Activated T-helper 1 cell treated with anti-CD3 and anti-CD28 coated beads, Interleukin-12 subunit alpha, Interleukin-12 subunit beta, Interleukin-2, Interleukin-4 antibody, amounts not matched to agents 30 ng/mL and 10 ng/mL and 1 ng/mL, durations not matched to agents 14 hours and 24 hours and 36 hours (primary cell): ENCODE measurements at regions not wholly inside any gene's neighbourhood (a gene's known extent, or its start where the extent isn't known, plus 50 kb on each side); places are given as distances from the start of the nearest gene placed in this dataset.

Experiments used
- DNase-seq: peaks from one replicate; pipeline ENCODE4 v3.0.0; 2021; ENCODE audit warnings: low spot score
- H3K27ac Mint-ChIP-seq: one replicate; pipeline ENCODE4 v1.8.0; 2021; ENCODE audit warnings: mild to moderate bottlenecking, mixed read lengths
- H3K27me3 Mint-ChIP-seq: one replicate; pipeline ENCODE4 v1.8.0; 2022; ENCODE audit warnings: mild to moderate bottlenecking, moderate library complexity, mixed read lengths; ENCODE audit not compliant: insufficient read depth
- H3K36me3 Mint-ChIP-seq: one replicate; pipeline ENCODE4 v1.8.0; 2021; ENCODE audit warnings: low read depth, mixed read lengths
- H3K4me1 Mint-ChIP-seq: one replicate; pipeline ENCODE4 v1.8.0; 2021; ENCODE audit warnings: low read depth, mixed read lengths
- H3K4me3 Mint-ChIP-seq: one replicate; pipeline ENCODE4 v1.8.0; 2021; ENCODE audit warnings: mild to moderate bottlenecking, moderate library complexity, mixed read lengths
- H3K9me3 Mint-ChIP-seq: one replicate; pipeline ENCODE4 v1.8.0; 2021; ENCODE audit warnings: mixed read lengths
- intact Hi-C: fragments of 100-400 bp; cut with micrococcal nuclease; formaldehyde crosslinking; loops from one replicate; pipeline ENCODE4 v1.15.1; 2024

- Mint-ChIP-seq H3K27ac (no peak overlapping the region), H3K9me3 (no peaks in the 10 kb centered on the region), H3K36me3 (no peaks in the 10 kb centered on the region), H3K27me3 (peaks cover 2% of the 10 kb centered on the region), H3K4me1 (no peaks in the 10 kb centered on the region), H3K4me3 (no peak overlapping the region)
- intact Hi-C loops = no loop called here
- no peak for DNase-seq
Observed at GRCh38 chr1:193676996-193677549, 490.7 kb upstream of the B3GALT2 start.

DNA sequence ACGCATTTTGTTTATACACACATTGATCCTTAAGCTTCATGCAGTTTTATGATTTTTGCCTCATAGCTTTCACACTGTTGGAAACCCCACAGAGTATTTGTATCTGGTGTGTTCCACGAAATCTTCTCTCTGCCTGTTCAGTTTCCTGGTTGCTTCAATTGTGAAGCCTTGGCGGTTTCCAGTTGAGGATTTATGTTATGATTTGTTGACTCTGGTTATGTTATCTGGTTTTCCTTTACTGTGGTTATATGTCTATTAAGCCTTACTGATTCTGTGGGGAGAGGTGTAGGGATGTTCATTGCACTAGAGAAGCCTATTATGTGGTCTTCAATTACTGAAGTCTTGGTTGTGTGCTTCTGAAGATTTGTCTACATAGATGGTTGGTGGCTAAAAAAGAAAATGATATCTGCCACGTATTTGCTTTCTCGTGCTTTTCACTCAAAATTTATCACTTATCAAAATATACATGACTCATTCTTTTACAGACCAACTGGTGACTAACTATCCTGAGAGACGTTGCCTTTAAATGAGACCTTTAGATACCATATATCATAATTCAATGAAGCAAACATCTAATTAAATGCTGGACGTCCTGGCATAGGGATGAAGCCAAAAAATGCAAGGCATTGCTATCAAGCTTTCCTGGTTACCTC, 488.0 kb upstream of the B3GALT2 start:
- H3K27me3 Mint-ChIP-seq = peaks cover 5% of the 10 kb centered on the region
- H3K9me3 Mint-ChIP-seq = peaks cover 5% of the 10 kb centered on the region
- no peak for DNase-seq
- no peaks in the 10 kb centered on the region for H3K4me1 Mint-ChIP-seq
- intact Hi-C loops = no loop called here
- H3K4me3 Mint-ChIP-seq = no peak overlapping the region
- no peaks in the 10 kb centered on the region for H3K36me3 Mint-ChIP-seq
- H3K27ac Mint-ChIP-seq = no peak overlapping the region

GRCh38 chr1:193666485-193667083, 480.2 kb upstream of the B3GALT2 start:
- no peak for DNase-seq
- H3K27me3 Mint-ChIP-seq = peaks cover 3% of the 10 kb centered on the region
- no peak overlapping the region for H3K4me3 Mint-ChIP-seq
- no peak overlapping the region for H3K27ac Mint-ChIP-seq
- intact Hi-C loops = no loop called here
- H3K9me3 Mint-ChIP-seq = peaks cover 13% of the 10 kb centered on the region
- H3K36me3 Mint-ChIP-seq = no peaks in the 10 kb centered on the region
- no peaks in the 10 kb centered on the region for H3K4me1 Mint-ChIP-seq

DNA sequence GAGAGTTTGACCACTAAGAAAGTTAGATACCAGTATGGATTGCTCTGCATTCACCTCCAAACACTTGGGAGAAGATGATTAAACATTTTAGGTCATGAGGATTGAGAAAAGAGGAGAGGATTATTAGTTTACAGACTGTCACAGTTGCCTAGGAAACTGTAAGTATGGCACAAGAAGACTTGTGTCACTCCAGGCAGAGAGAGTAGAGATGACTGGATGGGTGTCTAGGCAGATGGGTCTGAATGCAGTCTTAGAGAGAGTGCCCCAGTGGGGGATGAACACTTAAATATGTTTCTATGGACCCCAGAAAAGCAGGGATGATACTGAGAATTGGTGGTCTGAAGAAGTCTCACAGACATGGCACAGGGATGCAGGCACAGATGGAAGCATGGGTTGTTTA, 477.6 kb upstream of the B3GALT2 start:
- DNase-seq = no peak
- Mint-ChIP-seq H3K4me1 (no peaks in the 10 kb centered on the region), H3K4me3 (no peak overlapping the region), H3K27ac (no peak overlapping the region), H3K9me3 (peaks cover 11% of the 10 kb centered on the region), H3K27me3 (no peaks in the 10 kb centered on the region), H3K36me3 (no peaks in the 10 kb centered on the region)
- intact Hi-C loops = no loop called here

GRCh38 chr1:193662030-193662429, 475.6 kb upstream of the B3GALT2 start:
- intact Hi-C loops = no loop called here
- H3K27me3 Mint-ChIP-seq = no peaks in the 10 kb centered on the region
- H3K4me3 Mint-ChIP-seq = no peak overlapping the region
- H3K4me1 Mint-ChIP-seq = no peaks in the 10 kb centered on the region
- H3K27ac Mint-ChIP-seq = no peak overlapping the region
- H3K9me3 Mint-ChIP-seq = peaks cover 7% of the 10 kb centered on the region
- H3K36me3 Mint-ChIP-seq = no peaks in the 10 kb centered on the region
- DNase-seq = no peak

- Mint-ChIP-seq H3K9me3 (peaks cover 12% of the 10 kb centered on the region), H3K36me3 (no peaks in the 10 kb centered on the region), H3K27ac (no peak overlapping the region), H3K4me1 (no peaks in the 10 kb centered on the region), H3K27me3 (no peaks in the 10 kb centered on the region), H3K4me3 (no peak overlapping the region)
- intact Hi-C loops = no loop called here
- no peak for DNase-seq
Observed at GRCh38 chr1:193661385-193661784, 475.0 kb upstream of the B3GALT2 start.

DNA sequence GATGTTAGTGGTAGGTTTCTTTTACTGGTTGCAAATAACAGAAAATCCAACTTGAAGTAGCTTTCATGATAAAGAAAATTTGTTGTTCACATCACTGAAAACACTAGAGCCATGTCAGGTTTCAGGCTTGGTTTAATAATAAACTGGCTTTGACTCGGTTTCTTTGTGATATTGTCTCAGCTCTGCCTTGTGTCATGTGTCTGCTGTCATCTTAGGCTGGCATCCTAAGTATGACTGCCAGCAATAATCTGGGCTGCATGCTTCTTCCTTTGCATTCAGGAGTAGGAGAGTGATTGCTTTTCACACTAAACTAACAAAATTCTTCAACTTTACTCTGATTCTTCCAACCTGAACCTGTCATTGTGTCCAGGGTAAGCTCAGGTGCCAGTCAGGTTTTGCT, 474.0 kb upstream of the B3GALT2 start:
- peaks cover 6% of the 10 kb centered on the region for H3K4me1 Mint-ChIP-seq
- intact Hi-C loops = no loop called here
- no peak overlapping the region for H3K4me3 Mint-ChIP-seq
- no peak overlapping the region for H3K27ac Mint-ChIP-seq
- no peaks in the 10 kb centered on the region for H3K27me3 Mint-ChIP-seq
- H3K9me3 Mint-ChIP-seq = peaks cover 18% of the 10 kb centered on the region
- no peaks in the 10 kb centered on the region for H3K36me3 Mint-ChIP-seq
- DNase-seq = no peak

GRCh38 chr1:193658691-193659090, 472.3 kb upstream of the B3GALT2 start:
- peaks cover 30% of the 10 kb centered on the region for H3K9me3 Mint-ChIP-seq
- DNase-seq = no peak
- intact Hi-C loops = no loop called here
- H3K36me3 Mint-ChIP-seq = peaks cover 2% of the 10 kb centered on the region
- no peaks in the 10 kb centered on the region for H3K27me3 Mint-ChIP-seq
- H3K27ac Mint-ChIP-seq = no peak overlapping the region
- H3K4me3 Mint-ChIP-seq = no peak overlapping the region
- H3K4me1 Mint-ChIP-seq = peaks cover 6% of the 10 kb centered on the region

- no peak overlapping the region for H3K27ac Mint-ChIP-seq
- H3K4me3 Mint-ChIP-seq = no peak overlapping the region
- intact Hi-C loops = no loop called here
- no peaks in the 10 kb centered on the region for H3K27me3 Mint-ChIP-seq
- no peak for DNase-seq
- H3K4me1 Mint-ChIP-seq = peaks cover 6% of the 10 kb centered on the region
- H3K36me3 Mint-ChIP-seq = peaks cover 2% of the 10 kb centered on the region
- peaks cover 34% of the 10 kb centered on the region for H3K9me3 Mint-ChIP-seq
Observed at GRCh38 chr1:193658081-193658480, 471.7 kb upstream of the B3GALT2 start.

DNA sequence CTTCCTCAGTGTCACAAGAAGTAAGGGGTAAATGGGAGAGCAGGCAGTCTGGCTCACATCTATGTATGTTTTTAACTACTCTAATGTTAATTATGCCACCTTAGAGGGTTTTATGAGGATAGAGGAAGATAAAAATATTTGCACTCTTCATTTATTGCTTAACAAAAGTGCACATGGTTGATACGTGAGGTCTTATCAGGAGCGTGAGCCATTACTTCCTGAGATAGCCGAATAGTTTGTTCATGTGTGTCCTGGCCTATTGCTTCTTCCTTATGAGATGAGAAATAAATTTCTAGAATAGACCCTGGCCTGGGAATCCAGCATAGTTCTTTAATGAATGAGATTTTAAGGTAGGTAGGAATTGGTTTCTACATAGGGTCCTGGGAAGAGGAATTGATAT, 471.1 kb upstream of the B3GALT2 start:
- no peak for DNase-seq
- H3K9me3 Mint-ChIP-seq = peaks cover 34% of the 10 kb centered on the region
- peaks cover 2% of the 10 kb centered on the region for H3K36me3 Mint-ChIP-seq
- no peak overlapping the region for H3K4me3 Mint-ChIP-seq
- intact Hi-C loops = no loop called here
- H3K27me3 Mint-ChIP-seq = no peaks in the 10 kb centered on the region
- no peak overlapping the region for H3K27ac Mint-ChIP-seq
- H3K4me1 Mint-ChIP-seq = peaks cover 6% of the 10 kb centered on the region

DNA sequence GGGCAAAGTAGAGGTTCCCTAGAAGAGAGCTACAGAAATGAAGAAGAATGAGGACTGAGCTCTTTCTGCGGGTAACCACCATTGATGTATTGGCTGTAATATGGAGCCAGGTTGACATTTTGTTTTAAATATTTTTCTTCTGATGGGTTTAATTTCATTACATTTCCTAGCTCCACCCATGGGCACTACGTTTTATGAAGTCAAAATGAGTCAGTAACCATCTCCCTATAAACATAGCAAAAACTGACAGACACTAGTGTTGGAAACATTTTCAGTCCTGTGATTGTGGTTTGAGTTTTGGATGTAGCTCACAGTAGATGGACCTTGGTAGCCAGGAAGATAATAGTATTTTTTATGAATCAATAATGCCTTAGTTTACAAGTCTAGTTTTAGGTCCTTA, 470.4 kb upstream of the B3GALT2 start:
- no peak for DNase-seq
- intact Hi-C loops = no loop called here
- Mint-ChIP-seq H3K4me3 (no peak overlapping the region), H3K27ac (no peak overlapping the region), H3K9me3 (peaks cover 31% of the 10 kb centered on the region), H3K27me3 (no peaks in the 10 kb centered on the region), H3K4me1 (peaks cover 6% of the 10 kb centered on the region), H3K36me3 (peaks cover 2% of the 10 kb centered on the region)

DNA sequence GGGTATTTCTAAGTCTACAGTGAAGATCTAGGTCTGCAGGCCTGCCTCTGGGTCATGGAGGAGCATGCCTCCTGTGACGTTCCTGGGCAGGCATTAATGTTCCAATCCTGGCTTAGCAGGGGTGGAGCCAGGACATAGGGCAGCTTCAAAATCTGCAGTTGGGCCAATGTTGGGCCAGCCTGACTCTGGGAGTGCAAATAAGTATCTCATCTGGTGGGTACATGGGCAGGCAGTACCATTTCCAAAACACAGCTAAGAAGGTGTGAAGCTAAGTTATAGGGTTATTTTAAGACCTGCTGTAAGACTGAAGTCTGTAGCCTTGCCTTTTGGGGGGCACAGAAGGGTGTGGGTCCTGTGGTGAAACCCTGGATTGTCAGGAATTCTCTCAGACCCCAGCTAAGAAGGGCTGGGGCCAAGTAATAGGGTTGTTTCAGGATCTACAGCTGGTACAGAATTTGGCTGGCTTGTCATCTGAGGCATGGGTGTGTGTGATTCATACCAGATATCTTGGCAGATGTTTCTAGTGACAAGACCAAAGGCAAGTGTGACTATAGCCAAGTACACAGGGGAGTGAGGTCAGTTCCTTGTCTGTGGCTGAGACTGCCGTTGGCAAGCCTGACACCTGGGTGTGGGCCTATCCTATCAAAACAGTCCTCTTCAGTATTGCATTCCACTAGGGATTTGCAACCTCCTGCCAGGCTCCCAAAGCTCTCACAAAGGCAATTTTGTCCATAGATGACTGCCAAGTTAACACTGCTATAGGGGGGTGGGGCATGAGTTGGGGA, 468.7 kb upstream of the B3GALT2 start:
- no peak overlapping the region for H3K27ac Mint-ChIP-seq
- intact Hi-C loops = no loop called here
- H3K27me3 Mint-ChIP-seq = no peaks in the 10 kb centered on the region
- peaks cover 6% of the 10 kb centered on the region for H3K4me1 Mint-ChIP-seq
- peaks cover 30% of the 10 kb centered on the region for H3K9me3 Mint-ChIP-seq
- peaks cover 2% of the 10 kb centered on the region for H3K36me3 Mint-ChIP-seq
- no peak overlapping the region for H3K4me3 Mint-ChIP-seq
- no peak for DNase-seq

DNA sequence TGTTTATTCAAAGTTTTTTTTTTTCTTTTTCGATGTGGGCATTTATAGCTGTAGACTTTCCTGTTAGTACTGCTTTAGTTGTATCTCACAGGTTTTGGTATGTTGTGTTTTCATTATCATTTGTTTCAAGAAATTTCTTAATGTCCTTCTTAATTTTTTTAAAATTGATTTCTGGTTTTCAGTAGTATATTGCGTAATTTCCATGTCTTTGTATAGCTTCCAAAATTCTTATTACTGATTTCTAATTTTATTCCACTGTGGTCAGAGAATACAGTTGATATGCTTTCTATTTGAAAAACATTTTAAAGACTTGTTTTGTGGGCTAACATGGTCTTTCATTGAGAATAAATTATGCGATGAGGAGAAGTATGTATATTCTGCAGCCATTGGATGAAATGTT, 463.2 kb upstream of the B3GALT2 start:
- H3K27ac Mint-ChIP-seq = no peak overlapping the region
- peaks cover 2% of the 10 kb centered on the region for H3K27me3 Mint-ChIP-seq
- H3K36me3 Mint-ChIP-seq = peaks cover under 1% of the 10 kb centered on the region
- intact Hi-C loops = no loop called here
- DNase-seq = no peak
- H3K9me3 Mint-ChIP-seq = peaks cover 34% of the 10 kb centered on the region
- H3K4me1 Mint-ChIP-seq = no peaks in the 10 kb centered on the region
- no peak overlapping the region for H3K4me3 Mint-ChIP-seq
